ACC112 (cell line): ENCODE measurements at regions not wholly inside any gene's neighbourhood (a gene's known extent, or its start where the extent isn't known, plus 50 kb on each side); places are given as distances from the start of the nearest gene placed in this dataset.
"Not testable (repeated sequence)": the region's sequence is repeated elsewhere in the genome, so short reads cannot be mapped to it uniquely, and the experiment has no call there.

Source experiments
- H2AFZ ChIP-seq: fragments of 200-600 bp; sonication (generic); one replicate; pipeline ENCODE4 v1.6.0; 2017; ENCODE audit warnings: antibody characterized with exemption, low read length; ENCODE audit not compliant: unreplicated experiment
- H3K27ac ChIP-seq: fragments of 200-600 bp; sonication (generic); 2 replicates; pipeline ENCODE4 v1.5.1; 2014; ENCODE audit warnings: low read depth, mild to moderate bottlenecking, antibody characterized with exemption, low read length, moderate library complexity
- H3K27me3 ChIP-seq: fragments of 200-600 bp; sonication (generic); 2 replicates; pipeline ENCODE4 v1.6.1; 2014; ENCODE audit warnings: mild to moderate bottlenecking, antibody characterized with exemption, low read length, moderate library complexity, mixed read lengths; ENCODE audit not compliant: insufficient read depth
- H3K36me3 ChIP-seq: fragments of 200-600 bp; sonication (generic); 2 replicates; pipeline ENCODE4 v1.6.1; 2016; ENCODE audit warnings: mild to moderate bottlenecking, antibody characterized with exemption, low read length, moderate library complexity, mixed read lengths; ENCODE audit not compliant: insufficient read depth
- H3K4me1 ChIP-seq: fragments of 200-600 bp; sonication (generic); one replicate; pipeline ENCODE4 v1.6.1; 2016; ENCODE audit warnings: low read length, mixed read lengths; ENCODE audit not compliant: insufficient read depth, unreplicated experiment, control insufficient read depth
- H3K4me3 ChIP-seq: fragments of 200-600 bp; sonication (generic); 2 replicates; pipeline ENCODE4 v1.5.1; 2014; ENCODE audit warnings: mild to moderate bottlenecking, low read depth, low read length
- H3K79me2 ChIP-seq: fragments of 200-600 bp; sonication (generic); one replicate; pipeline ENCODE4 v1.6.0; 2016; ENCODE audit warnings: low read length; ENCODE audit not compliant: control insufficient read depth, unreplicated experiment, insufficient read depth

DNA sequence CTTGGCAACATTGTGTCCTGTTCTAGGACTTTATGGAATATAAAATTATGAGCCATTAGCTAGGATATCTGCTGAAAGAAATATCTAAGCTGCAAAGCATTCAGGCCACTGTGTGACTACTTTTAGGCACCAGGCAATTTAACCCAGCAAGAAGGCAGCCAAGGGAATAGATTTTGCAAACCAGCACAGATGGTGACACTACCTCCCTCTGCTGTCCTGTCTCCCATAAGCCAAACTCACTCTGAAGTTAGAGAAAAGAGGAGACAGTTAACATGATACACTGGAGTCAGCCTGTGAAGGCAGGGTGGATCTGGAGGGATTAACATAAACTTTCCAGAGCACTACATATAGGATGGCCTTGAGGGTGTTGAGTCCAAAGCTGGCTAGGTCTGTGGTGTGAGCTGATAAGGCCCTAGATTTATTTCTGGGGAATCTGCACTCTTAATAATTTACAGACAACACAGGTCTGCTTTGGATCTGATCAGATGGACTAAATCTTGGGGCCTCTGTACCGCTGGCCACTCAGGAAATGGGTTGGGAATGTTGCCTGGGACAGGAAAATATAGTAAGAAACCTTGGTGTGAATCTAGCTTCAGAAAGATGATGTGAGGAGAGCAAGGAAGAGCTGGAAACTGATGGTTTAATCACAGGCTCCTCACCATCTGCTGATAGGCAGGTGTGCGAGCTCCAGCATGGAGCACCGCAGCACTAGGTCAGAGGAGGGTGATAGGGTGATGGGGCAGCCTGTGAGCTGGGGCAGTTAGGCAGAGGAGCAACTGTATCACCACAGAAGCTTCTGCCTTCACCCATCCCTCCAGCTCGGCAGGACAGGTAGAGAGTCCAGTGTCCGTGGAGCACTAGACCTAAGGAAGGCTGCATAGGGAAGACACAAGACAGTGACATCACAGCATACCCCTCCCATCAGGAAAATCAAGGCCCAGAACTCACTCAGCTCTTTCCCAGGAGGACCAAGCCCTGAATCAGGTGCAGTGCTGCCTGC lies 229.9 kb upstream of the PRSS1 start:
- Histone ChIP-seq H3K4me3 (no peak overlapping the region), H3K27me3 (peaks cover 30% of the 10 kb centered on the region), H3K27ac (no peak overlapping the region), H3K4me1 (no peaks in the 10 kb centered on the region), H2AFZ (no peak overlapping the region), H3K36me3 (no peaks in the 10 kb centered on the region), H3K79me2 (no peaks in the 10 kb centered on the region)

DNA sequence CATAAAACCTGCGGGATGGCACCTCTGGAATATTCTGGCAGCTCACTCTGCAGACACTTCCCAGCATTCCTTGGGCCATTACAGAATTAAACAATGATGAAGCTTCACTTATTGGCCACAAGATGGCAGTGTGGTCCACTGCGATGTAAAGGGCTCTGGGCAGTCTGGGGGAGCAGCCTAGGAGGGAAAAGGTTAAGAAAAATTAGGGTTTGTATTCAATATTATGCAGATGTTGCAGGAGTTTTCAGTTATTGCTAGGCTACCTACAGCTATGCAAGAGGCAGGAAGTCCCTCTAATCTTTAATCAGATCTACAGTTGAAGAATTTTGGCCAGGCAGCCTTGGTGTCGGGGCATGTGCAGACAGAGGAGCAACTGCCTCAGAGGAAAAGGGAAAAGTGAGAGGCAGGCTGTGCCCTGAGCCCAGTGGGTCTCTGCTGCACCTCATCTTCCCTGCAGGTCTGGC lies 233.2 kb upstream of the PRSS1 start:
- no peaks in the 10 kb centered on the region for H3K4me1 ChIP-seq
- H2AFZ ChIP-seq, result peak overlapping the region; percentile 10

DNA sequence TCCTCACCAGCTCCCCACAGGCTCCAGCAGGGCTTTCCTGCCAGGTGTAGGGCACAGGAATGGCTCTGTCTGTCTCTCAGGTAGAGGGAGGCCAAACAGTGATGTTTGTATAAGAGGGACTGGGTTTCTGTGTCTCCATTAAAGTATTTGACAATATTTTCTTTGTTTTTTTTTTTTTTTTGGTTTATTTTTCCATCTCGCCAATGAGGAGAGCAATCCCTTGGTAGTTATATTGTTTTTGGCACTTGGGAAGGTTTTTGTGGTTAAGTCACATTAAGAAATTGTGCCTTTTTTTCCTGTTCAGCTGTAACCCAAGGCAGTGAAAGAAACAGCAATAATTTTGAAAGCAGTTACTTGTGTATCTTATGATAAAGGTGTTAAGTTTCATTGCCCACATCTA lies 234.6 kb upstream of the PRSS1 start:
- not testable (repeated sequence) for H3K27ac ChIP-seq, H3K4me3 ChIP-seq
- peaks cover 44% of the 10 kb centered on the region for H3K27me3 ChIP-seq

More for the DNA sequence above, 233.2 kb upstream of the PRSS1 start:
- Histone ChIP-seq H3K27me3 (peaks cover 30% of the 10 kb centered on the region), H3K36me3 (no peaks in the 10 kb centered on the region), H3K4me3 (no peak overlapping the region), H3K27ac (no peak overlapping the region), H3K79me2 (no peaks in the 10 kb centered on the region)

DNA sequence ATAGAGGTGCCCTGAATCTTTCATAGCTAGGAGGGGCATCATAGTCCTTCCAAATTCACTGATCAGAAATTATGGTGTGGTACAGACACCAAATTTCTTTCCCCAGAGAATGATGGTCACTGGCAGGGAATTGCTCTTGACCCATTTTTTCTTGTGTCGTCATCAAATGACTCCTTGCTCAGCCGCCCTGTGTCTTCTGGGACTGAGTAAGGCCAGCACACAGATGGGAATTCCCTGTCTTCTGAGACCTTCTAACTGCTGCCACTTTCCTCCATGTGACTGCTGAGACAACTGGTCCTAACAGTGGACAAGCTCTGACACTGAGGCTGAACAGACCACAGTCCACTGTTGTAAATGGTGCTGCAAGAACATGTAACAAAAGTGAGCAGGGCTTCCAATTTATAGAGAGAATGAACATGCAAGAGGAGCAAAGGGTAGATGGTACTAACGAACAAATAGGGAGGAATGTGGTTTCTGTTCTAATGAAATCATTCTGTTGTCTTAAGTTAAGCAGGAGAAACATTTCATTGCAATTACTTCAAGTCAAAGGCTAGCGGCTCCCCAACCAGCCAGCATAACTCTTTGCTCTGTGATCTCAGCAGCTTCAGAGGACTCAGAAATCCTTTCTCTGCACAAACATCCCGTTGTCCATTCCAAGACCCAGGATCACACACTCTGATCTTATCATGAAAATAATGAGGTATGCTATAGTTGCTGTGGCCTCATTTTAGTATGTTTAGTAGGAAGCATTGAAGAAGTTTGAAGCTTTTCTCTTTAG lies 235.9 kb upstream of the PRSS1 start:
- H3K27me3 ChIP-seq, result peaks cover 47% of the 10 kb centered on the region
- no peaks in the 10 kb centered on the region for H3K36me3 ChIP-seq
- no peak overlapping the region for H3K27ac ChIP-seq
- no peaks in the 10 kb centered on the region for H3K4me1 ChIP-seq
- H2AFZ ChIP-seq, result no peak overlapping the region
- H3K79me2 ChIP-seq, result no peaks in the 10 kb centered on the region
- H3K4me3 ChIP-seq, result no peak overlapping the region

More for the DNA sequence above, 234.6 kb upstream of the PRSS1 start:
- H2AFZ ChIP-seq, H3K36me3 ChIP-seq, H3K4me1 ChIP-seq, H3K79me2 ChIP-seq: not testable (repeated sequence)

DNA sequence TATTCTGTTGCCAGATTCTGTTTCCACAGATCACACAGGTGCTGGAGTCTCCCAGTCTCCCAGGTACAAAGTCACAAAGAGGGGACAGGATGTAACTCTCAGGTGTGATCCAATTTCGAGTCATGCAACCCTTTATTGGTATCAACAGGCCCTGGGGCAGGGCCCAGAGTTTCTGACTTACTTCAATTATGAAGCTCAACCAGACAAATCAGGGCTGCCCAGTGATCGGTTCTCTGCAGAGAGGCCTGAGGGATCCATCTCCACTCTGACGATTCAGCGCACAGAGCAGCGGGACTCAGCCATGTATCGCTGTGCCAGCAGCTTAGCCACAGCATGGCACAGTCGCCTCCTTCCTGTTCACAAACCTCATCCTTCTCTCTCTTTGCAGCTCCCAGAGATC lies 237.5 kb upstream of the PRSS1 start:
- Histone ChIP-seq H3K4me3 (no peak overlapping the region), H3K27ac (no peak overlapping the region), H3K36me3 (no peaks in the 10 kb centered on the region), H3K4me1 (no peaks in the 10 kb centered on the region), H2AFZ (no peak overlapping the region), H3K79me2 (no peaks in the 10 kb centered on the region), H3K27me3 (peaks cover 47% of the 10 kb centered on the region)

DNA sequence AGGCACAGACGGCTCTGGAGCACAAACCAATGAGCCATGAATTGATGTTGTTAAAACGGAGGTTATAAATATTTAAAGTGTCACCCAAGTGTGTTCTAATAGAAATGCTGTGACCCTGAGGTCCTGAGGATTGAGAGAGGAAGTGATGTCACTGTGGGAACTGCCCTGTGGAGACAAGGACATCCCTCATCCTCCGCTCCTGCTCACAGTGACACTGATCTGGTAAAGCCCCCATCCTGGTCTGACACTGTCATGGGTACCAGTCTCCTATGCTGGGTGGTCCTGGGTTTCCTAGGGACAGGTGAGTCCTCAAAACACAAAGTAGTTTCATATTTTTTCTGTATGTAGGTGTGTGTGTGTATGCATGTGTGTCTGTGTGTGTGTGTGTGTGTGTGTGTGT lies 237.9 kb upstream of the PRSS1 start:
- Histone ChIP-seq H3K27me3 (peaks cover 51% of the 10 kb centered on the region), H3K27ac (no peak overlapping the region), H3K4me1 (no peaks in the 10 kb centered on the region), H3K36me3 (no peaks in the 10 kb centered on the region), H2AFZ (no peak overlapping the region), H3K79me2 (no peaks in the 10 kb centered on the region), H3K4me3 (no peak overlapping the region)

DNA sequence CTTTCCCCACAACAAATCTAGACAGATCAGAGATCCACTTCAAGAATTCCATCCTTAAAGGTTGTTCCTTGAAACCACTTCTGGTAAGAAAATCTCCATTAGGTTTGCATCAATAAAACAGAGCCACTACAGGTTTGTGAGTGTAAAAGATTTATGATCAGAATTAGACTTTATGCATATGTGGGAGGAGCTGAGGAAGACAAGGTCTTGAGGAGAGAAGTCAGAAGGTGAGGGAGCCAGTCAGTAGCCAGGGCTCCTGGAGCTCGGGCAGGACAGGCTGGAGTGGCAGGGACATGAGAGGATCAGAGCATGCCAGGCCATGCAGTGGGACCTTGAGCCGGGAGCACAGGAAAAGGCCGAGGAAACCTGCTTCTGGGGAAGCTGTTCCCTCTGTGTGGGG lies 240.0 kb upstream of the PRSS1 start:
- not testable (repeated sequence) for H3K4me3 ChIP-seq, H3K4me1 ChIP-seq, H3K79me2 ChIP-seq, H3K36me3 ChIP-seq, H3K27ac ChIP-seq, H2AFZ ChIP-seq
- peaks cover 69% of the 10 kb centered on the region for H3K27me3 ChIP-seq

DNA sequence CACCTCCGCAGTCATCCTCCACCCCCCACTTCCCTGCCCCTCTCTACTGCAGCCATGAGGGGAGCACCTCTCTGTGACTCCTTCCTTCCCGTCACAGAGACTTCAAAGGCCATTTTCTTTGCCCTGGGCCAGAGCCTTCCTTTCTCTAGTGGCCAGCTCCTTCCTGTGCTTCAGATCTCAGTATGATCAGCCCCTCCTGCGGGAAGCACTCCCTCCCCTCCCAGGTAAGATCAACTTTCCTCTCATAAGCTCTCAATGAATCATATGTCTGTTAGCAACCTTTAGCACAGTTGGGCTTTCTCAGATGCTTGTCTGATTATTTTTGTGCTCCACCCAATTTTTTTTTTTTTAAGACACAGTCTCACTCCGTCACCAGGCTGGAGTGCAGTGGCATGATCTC lies 241.0 kb upstream of the PRSS1 start:
- Histone ChIP-seq H2AFZ (no peak overlapping the region), H3K4me3 (no peak overlapping the region)

DNA sequence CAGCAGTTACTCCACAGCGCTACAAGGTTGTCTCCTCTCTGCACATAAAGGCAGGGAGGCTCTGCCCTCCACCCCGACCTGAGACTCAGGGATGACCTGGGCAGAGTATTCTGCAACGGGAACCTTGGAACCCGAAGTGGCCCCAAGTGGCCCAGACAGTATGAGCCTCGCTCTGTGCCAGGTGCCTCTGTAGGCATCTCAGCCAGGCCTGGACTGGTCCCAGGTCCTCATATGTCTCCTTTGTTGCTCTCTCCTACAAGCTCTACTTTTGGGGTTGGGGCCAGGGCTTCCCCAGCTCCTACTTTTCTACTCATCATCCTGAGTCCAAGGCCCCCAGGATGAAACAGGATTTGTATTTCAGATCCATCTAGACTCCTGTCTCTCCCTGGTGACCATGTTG lies 241.5 kb upstream of the PRSS1 start:
- H3K4me3 ChIP-seq, result no peak overlapping the region

More for the DNA sequence above, 241.0 kb upstream of the PRSS1 start:
- no peaks in the 10 kb centered on the region for H3K36me3 ChIP-seq
- no peaks in the 10 kb centered on the region for H3K79me2 ChIP-seq
- no peak overlapping the region for H3K27ac ChIP-seq
- peaks cover 65% of the 10 kb centered on the region for H3K27me3 ChIP-seq
- no peaks in the 10 kb centered on the region for H3K4me1 ChIP-seq

DNA sequence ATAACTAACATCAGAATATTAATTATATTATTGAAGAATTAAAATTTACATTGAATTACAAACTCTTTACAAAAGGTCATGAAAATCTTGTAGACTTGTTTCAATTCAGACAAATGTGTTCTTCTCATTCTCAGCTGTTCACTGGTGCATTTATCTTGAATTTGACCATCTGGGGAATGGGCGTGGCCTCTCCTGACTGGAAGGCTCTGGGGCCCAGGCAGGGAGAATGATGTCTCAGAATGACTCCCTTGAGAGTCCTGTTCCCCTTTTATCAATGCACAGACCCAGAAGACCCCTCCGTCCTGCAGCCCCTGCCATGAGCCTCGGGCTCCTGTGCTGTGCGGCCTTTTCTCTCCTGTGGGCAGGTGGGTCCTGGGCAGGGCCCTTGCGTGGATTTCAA lies 242.2 kb upstream of the PRSS1 start:
- not testable (repeated sequence) for H3K36me3 ChIP-seq

More for the DNA sequence above, 241.5 kb upstream of the PRSS1 start:
- no peaks in the 10 kb centered on the region for H3K4me1 ChIP-seq
- H3K27me3 ChIP-seq, result peaks cover 70% of the 10 kb centered on the region
- H3K36me3 ChIP-seq, result no peaks in the 10 kb centered on the region
- no peaks in the 10 kb centered on the region for H3K79me2 ChIP-seq
- no peak overlapping the region for H2AFZ ChIP-seq
- H3K27ac ChIP-seq, result no peak overlapping the region

More for the DNA sequence above, 242.2 kb upstream of the PRSS1 start:
- not testable (repeated sequence) for H3K4me3 ChIP-seq, H3K27ac ChIP-seq, H3K79me2 ChIP-seq, H2AFZ ChIP-seq, H3K4me1 ChIP-seq
- H3K27me3 ChIP-seq, result peaks cover 77% of the 10 kb centered on the region
